Kidney epithelial cell (primary cell): ENCODE measurements at regions not wholly inside any gene's neighbourhood (a gene's known extent, or its start where the extent isn't known, plus 50 kb on each side); places are given as distances from the start of the nearest gene placed in this dataset.

Experiments used
- DNase-seq: peaks from one replicate; pipeline ENCODE4 v3.0.0-alpha.2; 2010; ENCODE audit warnings: low read depth
- H3K27me3 ChIP-seq: 2 replicates; pipeline ENCODE4 v1.6.0; 2011; ENCODE audit warnings: low read length; ENCODE audit not compliant: control insufficient read depth, insufficient read depth
- H3K36me3 ChIP-seq: 2 replicates; pipeline ENCODE4 v1.5.1; 2011; ENCODE audit warnings: low read length; ENCODE audit not compliant: control insufficient read depth, insufficient read depth
- H3K4me3 ChIP-seq: 2 replicates; pipeline ENCODE4 v1.5.1; 2011; ENCODE audit warnings: low read depth, mild to moderate bottlenecking, control low read depth, low read length
- CTCF ChIP-seq: IDR thresholded peaks from 2 replicates; pipeline ENCODE4 v1.5.1; 2011; ENCODE audit warnings: mild to moderate bottlenecking, moderate library complexity, low read length, control low read depth, inconsistent platforms; ENCODE audit not compliant: insufficient read depth, poor library complexity, severe bottlenecking

DNA sequence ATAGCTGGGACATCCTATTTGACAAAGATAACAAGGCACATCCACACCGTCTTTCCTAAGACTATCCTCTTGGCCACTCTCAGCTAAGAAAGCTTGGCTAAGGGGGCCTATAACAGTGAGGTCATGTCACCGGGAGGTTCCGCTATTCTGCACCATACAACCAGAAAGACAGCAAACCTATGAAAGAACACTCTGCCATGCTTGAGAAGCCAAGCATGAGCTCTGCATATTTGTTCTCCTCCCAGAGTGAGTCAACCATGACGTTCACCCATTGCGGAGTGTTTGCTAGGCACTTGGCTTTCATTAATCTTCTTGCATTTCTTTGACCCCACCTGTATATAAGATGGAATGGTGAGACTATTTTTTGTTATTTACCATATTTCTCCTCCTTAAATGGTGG is 141.2 kb downstream of the GMNC start:
- DNase-seq = peak; percentile 34
- H3K36me3 ChIP-seq = no peaks in the 10 kb centered on the region
- no peaks in the 10 kb centered on the region for H3K27me3 ChIP-seq
- no peak overlapping the region for H3K4me3 ChIP-seq
- no peak for TF ChIP-seq CTCF

DNA sequence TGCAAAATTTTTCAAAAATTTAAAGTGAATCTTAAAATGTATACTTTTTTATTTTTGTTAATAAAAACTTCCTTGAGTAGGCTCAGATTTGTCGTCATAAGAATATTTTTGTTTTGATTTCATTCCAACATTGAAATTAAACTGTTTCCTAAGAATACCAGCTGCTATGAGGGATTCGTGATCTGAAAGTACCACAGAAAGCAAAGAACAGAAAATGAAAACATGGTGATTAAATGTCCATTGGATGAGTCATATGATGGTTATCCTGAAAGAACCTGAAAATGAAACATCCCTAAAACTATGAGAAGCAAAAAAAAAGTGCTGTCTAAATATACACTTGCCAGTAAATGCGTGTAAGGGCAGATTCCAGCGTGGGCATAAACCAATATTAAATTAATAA is 143.8 kb downstream of the GMNC start:
- H3K36me3 ChIP-seq = no peaks in the 10 kb centered on the region
- no peak for TF ChIP-seq CTCF
- peak; percentile 54 for DNase-seq
- no peaks in the 10 kb centered on the region for H3K27me3 ChIP-seq
- no peak overlapping the region for H3K4me3 ChIP-seq

GRCh38 chr3:190718097-190718496 is 144.4 kb downstream of the GMNC start:
- no peak for TF ChIP-seq CTCF
- Histone ChIP-seq H3K4me3 (no peak overlapping the region), H3K36me3 (no peaks in the 10 kb centered on the region), H3K27me3 (no peaks in the 10 kb centered on the region)
- DNase-seq = no peak

DNA sequence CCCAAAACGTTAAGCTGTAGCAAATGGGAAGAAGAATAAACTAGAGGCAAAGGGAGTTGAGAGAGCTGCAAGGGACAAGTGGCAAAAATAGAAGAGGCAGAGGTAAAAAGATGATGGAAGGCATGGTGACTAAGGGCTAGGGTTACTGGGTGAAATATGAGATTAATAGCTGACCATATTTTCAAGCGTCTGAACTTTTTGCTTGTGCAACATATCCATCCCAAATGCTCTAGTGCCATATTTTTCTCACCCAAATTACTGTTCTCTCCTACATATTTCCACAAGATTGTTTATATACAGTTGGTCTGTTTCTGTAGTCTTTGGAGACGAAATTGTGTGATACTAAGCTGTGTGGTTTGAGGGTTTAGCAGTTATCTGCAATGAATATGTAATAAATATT is 145.5 kb downstream of the GMNC start:
- no peak for DNase-seq
- Histone ChIP-seq H3K36me3 (no peaks in the 10 kb centered on the region), H3K4me3 (no peak overlapping the region), H3K27me3 (no peaks in the 10 kb centered on the region)
- no peak for TF ChIP-seq CTCF

- Histone ChIP-seq H3K4me3 (no peak overlapping the region), H3K27me3 (no peaks in the 10 kb centered on the region), H3K36me3 (no peaks in the 10 kb centered on the region)
- no peak for DNase-seq
- TF ChIP-seq CTCF = no peak
These were observed 146.3 kb downstream of the GMNC start for GRCh38 chr3:190716211-190716610.

DNA sequence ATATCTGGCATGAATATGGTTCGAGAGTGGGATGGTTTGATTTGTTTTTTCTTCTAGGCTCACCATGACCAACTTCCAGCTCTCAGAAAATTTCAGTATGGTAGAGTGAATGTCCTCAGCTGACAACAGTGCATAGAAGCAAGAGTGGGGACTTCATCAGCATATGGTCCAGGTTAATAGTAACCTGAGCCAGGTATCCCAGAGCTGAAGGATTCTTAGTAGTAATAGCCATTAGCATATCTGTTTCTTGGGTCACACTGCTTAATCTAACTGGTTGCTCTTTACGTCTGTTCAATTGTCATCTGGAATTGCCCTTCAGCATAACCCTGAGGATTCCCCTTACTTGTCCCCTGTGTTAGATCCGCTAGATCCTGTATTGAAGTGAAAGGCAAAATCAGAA is 151.8 kb downstream of the GMNC start:
- TF ChIP-seq CTCF = no peak
- no peak for DNase-seq
- H3K36me3 ChIP-seq = no peaks in the 10 kb centered on the region
- H3K27me3 ChIP-seq = no peaks in the 10 kb centered on the region
- H3K4me3 ChIP-seq = no peak overlapping the region
